T-helper 17 cell (primary cell): ENCODE measurements at regions not wholly inside any gene's neighbourhood (a gene's known extent, or its start where the extent isn't known, plus 50 kb on each side); places are given as distances from the start of the nearest gene placed in this dataset.

Experiments
- ATAC-seq: fragments of 150-1000 bp; cut with Tn5 transposase; 2 replicates; pipeline ENCODE4 v1.10.0; 2021; ENCODE audit warnings: mild to moderate bottlenecking, moderate library complexity
- DNase-seq, 3 donors: peaks; one replicate each; pipeline versions ENCODE4 v3.0.0 to v3.0.0-alpha.2; 2020 to 2021
- H3K9me3 ChIP-seq: one replicate; pipeline ENCODE4 v1.7.0; 2013; ENCODE audit warnings: low read length, mild to moderate bottlenecking; ENCODE audit not compliant: control insufficient read depth, poor library complexity, severe bottlenecking
- H3K27ac Mint-ChIP-seq: one replicate; pipeline ENCODE4 v1.8.0; 2022; ENCODE audit warnings: mild to moderate bottlenecking, moderate library complexity, mixed read lengths
- H3K27me3 Mint-ChIP-seq: one replicate; pipeline ENCODE4 v1.8.0; 2022; ENCODE audit warnings: mixed read lengths
- H3K36me3 Mint-ChIP-seq: one replicate; pipeline ENCODE4 v1.8.0; 2022; ENCODE audit warnings: low read depth, mixed read lengths
- H3K4me1 Mint-ChIP-seq: one replicate; pipeline ENCODE4 v1.8.0; 2022; ENCODE audit warnings: mild to moderate bottlenecking, mixed read lengths
- H3K4me3 Mint-ChIP-seq: one replicate; pipeline ENCODE4 v1.8.0; 2022; ENCODE audit warnings: mild to moderate bottlenecking, moderate library complexity, mixed read lengths

DNA sequence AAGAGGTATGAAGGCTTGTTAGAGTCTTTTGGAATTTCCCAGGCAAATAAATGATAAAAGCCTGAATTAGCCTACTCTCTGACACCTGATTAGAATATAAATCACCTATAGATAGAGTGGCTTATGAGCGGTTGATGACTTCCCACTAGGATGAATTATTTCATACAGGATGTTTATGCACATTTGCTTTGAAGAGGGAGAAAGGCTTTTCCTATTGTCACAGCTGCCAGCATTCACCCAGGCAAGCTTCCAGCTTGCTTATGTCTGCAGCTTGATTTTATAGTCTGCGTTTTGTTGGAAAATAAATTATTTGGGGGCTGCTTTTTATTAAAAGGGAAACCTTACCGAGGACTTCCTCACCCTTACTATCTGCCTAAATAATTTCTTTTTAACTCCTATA is 51.3 kb upstream of the EIF2S2 start:
- ATAC-seq (no peak), DNase-seq (no peak)
- H3K4me3 Mint-ChIP-seq, result no peak overlapping the region
- H3K27me3 Mint-ChIP-seq, result peaks cover 17% of the 10 kb centered on the region
- no peak overlapping the region for H3K27ac Mint-ChIP-seq
- H3K9me3 ChIP-seq, result no peaks in the 10 kb centered on the region
- H3K4me1 Mint-ChIP-seq, result no peaks in the 10 kb centered on the region
- peaks cover 5% of the 10 kb centered on the region for H3K36me3 Mint-ChIP-seq

DNA sequence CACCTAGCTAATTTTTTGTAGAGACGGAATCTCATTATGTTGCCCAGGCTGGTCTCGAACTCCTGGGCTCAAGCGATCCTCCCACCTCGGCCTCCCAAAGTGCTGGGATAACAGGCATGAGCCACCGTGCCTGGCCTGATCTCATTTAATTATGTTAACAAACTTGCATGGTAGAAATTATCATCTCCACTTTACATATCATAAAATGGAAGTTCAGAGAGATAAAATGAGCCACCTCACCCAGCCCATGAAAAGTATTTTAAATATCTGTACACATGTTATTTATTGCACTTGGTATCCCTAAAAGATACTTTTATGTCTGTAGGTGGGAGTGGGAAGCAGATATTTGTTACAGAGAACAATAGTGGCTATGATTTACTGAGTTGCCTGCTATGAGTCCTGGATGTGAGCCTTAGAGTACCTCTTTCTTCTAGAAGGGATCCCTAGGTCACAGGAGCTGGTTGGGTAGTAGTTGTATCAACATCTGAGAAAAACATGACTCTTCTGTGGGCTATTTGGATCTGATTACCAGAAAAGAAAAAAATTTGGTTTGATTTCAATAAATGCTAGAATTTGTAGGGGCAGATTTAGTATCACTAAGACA is 52.4 kb upstream of the EIF2S2 start:
- peak overlapping the region; percentile 51 for H3K27ac Mint-ChIP-seq
- ATAC-seq, result no peak
- H3K9me3 ChIP-seq, result no peaks in the 10 kb centered on the region
- no peak for DNase-seq
- peaks cover 5% of the 10 kb centered on the region for H3K36me3 Mint-ChIP-seq
- H3K4me3 Mint-ChIP-seq, result no peak overlapping the region
- no peaks in the 10 kb centered on the region for H3K4me1 Mint-ChIP-seq
- peaks cover 11% of the 10 kb centered on the region for H3K27me3 Mint-ChIP-seq

DNA sequence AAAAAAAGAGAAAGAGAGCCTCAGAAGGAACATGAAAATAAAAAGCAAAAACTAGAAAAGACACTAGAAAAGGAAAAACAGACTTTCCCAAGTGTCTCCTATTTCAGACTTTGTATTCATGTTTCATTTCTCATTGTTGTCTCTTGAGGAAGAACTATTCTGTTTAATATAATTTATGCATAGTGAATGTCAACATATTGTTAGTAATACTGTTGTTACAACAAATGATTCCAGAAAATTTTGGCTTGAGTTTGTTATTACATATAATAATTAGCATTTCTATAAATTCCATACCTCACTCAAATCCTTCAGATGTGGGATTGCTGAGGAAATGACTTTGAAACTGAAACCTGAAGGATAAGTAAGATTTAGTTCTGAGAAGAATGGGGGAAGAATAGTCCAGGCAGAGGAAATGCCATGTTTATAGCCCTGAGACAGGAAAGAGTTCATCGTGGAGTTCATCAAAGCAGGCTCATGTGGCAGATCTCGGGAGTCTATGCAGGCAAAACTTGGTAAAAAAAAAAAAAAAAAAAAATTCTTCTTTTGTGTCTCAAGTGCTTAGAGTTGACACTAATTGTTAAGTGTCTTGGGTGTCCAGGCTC is 53.1 kb upstream of the EIF2S2 start:
- no peak overlapping the region for H3K4me3 Mint-ChIP-seq
- ATAC-seq (no peak), DNase-seq (no peak)
- peaks cover 14% of the 10 kb centered on the region for H3K27me3 Mint-ChIP-seq
- no peaks in the 10 kb centered on the region for H3K4me1 Mint-ChIP-seq
- no peaks in the 10 kb centered on the region for H3K9me3 ChIP-seq
- H3K27ac Mint-ChIP-seq, result peak overlapping the region; percentile 51
- peaks cover 5% of the 10 kb centered on the region for H3K36me3 Mint-ChIP-seq

DNA sequence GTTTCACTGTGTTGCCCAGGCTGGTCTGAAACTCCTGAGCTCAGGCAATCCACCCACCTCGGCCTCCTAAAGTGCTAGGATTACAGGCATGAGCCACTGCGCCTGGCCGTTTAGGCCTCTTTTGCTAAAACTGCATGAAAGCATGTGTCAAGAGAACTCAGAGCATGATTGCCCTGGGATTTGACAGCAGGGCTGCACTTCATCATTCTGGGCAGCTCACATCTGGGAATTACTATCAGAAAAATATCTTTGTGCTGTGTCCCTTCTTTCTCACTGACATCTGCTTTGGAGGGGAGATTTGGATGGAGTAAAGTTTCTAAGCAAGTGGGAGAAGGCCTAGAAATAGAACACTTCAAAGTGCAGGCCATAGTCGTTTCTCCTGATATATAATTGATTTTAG is 59.6 kb upstream of the EIF2S2 start:
- ATAC-seq, result no peak
- H3K9me3 ChIP-seq, result no peaks in the 10 kb centered on the region
- no peak overlapping the region for H3K4me3 Mint-ChIP-seq
- peaks cover 20% of the 10 kb centered on the region for H3K27me3 Mint-ChIP-seq
- peaks cover 3% of the 10 kb centered on the region for H3K4me1 Mint-ChIP-seq
- DNase-seq, result no peak
- no peak overlapping the region for H3K27ac Mint-ChIP-seq
- H3K36me3 Mint-ChIP-seq, result peaks cover 6% of the 10 kb centered on the region

DNA sequence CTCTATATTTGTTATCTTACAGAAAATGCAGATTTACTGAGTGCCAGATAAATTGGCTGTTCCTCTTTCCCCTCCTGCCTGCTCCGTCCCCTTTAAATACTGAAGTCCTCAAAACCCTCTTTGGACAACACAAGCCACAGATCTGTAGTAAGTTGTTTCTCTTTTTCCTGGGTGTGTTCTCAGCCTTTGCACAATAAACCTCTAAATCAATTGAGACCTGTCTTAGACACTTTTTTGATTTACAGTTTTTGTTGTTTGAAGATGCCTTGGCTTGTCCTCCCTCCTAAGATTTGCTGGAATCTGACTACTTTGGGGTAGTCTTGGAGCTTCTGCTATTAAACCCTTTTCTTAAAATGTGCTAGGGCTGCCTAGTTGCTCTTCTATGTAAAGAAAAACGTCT is 60.9 kb upstream of the EIF2S2 start:
- Mint-ChIP-seq H3K36me3 (peaks cover 3% of the 10 kb centered on the region), H3K27ac (no peak overlapping the region), H3K4me3 (no peak overlapping the region), H3K4me1 (peaks cover 3% of the 10 kb centered on the region), H3K27me3 (peaks cover 13% of the 10 kb centered on the region)
- DNase-seq (no peak), ATAC-seq (no peak)
- no peaks in the 10 kb centered on the region for H3K9me3 ChIP-seq

DNA sequence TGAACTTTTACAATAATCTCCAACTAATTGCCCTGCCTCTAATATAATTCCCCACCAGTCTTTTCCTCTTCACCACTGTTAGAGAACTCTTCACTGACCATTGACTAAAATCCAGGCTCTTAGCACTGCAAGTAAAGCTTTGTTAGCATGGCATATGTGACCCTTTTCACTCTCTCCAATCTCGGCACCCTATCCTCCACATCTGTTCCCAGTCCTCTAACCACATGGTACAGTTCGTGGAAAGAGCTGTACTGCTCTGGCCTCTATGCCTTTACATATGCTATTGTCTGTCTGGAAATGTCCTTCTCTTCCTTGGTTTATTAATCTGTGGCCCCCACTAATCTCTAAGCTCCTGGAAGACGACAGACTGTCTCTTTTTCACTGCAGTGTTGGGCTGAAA is 63.0 kb upstream of the EIF2S2 start:
- H3K4me1 Mint-ChIP-seq, result peaks cover 3% of the 10 kb centered on the region
- ATAC-seq (no peak), DNase-seq (no peak)
- peaks cover 10% of the 10 kb centered on the region for H3K27me3 Mint-ChIP-seq
- no peaks in the 10 kb centered on the region for H3K9me3 ChIP-seq
- no peak overlapping the region for H3K27ac Mint-ChIP-seq
- peaks cover 3% of the 10 kb centered on the region for H3K36me3 Mint-ChIP-seq
- no peak overlapping the region for H3K4me3 Mint-ChIP-seq

DNA sequence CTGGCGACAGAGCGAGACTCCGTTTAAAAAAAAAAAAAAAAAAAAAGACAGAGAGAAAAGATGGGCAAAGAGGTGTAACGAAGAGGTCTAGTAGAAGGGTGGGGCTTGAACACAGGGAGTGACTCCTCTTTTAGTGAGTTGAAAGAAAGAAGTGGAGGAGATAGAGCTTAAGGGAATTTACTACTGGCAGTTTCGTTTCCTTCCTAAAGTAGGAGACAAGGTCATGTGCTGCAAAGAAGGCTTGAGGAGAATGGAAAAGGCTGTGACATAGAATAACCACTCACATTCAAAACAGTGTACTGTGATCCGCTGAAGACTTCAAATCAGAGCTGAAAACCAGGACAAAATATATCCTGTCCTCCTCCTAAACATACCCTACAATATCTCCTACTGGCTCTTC is 63.8 kb upstream of the EIF2S2 start:
- Mint-ChIP-seq H3K4me1 (no peaks in the 10 kb centered on the region), H3K4me3 (no peak overlapping the region), H3K36me3 (no peaks in the 10 kb centered on the region), H3K27ac (no peak overlapping the region), H3K27me3 (peaks cover 2% of the 10 kb centered on the region)
- ATAC-seq (no peak), DNase-seq (no peak)
- H3K9me3 ChIP-seq, result no peaks in the 10 kb centered on the region

DNA sequence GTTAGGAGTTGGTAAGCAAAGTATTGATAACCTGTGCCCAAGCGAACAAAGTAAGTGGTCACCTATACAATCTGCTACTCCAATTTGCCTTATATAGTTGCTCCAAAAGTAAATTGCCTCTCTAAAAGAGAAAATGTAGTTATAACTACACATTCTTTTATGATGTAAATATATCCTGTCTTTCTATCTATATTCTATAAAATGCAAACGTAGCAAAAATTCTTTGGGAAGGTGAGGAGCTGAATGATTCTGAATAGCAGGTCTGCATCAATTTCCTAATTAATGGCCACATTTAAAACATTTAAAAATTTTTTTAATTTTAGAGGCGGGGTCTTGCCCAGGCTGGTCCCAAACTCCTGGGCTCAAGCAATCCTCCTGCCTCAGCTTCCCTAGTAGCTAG is 64.2 kb upstream of the ASIP start:
- H3K27ac Mint-ChIP-seq, result no peak overlapping the region
- no peaks in the 10 kb centered on the region for H3K9me3 ChIP-seq
- no peaks in the 10 kb centered on the region for H3K36me3 Mint-ChIP-seq
- H3K4me3 Mint-ChIP-seq, result no peak overlapping the region
- peaks cover 2% of the 10 kb centered on the region for H3K4me1 Mint-ChIP-seq
- no peak for ATAC-seq
- peaks cover 11% of the 10 kb centered on the region for H3K27me3 Mint-ChIP-seq
- no peak for DNase-seq

DNA sequence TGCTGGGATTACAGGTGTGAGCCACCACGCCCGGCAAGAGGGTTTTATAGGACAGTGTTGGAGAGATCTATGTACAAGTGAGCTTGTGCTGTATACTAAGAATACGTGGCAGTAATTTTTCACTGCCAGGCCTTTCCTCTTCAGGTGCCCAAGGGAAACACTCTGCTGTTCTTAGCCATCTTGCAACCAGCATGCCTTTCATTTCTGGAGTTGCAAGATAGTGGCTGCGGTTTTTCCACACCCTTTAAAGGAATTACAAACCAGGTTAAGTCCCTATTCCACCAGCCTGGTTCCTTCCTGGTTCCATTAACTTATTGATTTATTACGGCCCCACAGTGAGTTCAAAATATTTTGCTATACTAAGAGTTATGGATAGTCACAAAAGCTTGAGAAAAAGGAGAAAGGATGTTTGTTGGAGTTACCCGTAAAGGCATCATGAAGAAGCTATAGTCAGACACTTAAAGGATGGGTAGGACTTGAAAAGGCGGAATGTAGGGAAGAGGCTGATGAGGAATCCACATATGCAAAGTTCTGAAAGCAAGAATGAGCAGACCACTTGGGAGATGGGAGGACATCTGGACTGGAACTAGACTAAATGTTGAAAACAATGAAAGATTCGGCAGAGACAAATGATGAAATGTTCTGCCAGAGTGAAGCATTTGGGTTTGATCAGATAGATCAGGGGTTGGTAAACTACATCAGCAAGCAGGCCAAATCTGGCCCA is 61.4 kb upstream of the ASIP start:
- Mint-ChIP-seq H3K27me3 (peaks cover 26% of the 10 kb centered on the region), H3K27ac (no peak overlapping the region), H3K4me1 (peaks cover 2% of the 10 kb centered on the region), H3K36me3 (no peaks in the 10 kb centered on the region), H3K4me3 (no peak overlapping the region)
- no peaks in the 10 kb centered on the region for H3K9me3 ChIP-seq
- ATAC-seq (no peak), DNase-seq (no peak)

DNA sequence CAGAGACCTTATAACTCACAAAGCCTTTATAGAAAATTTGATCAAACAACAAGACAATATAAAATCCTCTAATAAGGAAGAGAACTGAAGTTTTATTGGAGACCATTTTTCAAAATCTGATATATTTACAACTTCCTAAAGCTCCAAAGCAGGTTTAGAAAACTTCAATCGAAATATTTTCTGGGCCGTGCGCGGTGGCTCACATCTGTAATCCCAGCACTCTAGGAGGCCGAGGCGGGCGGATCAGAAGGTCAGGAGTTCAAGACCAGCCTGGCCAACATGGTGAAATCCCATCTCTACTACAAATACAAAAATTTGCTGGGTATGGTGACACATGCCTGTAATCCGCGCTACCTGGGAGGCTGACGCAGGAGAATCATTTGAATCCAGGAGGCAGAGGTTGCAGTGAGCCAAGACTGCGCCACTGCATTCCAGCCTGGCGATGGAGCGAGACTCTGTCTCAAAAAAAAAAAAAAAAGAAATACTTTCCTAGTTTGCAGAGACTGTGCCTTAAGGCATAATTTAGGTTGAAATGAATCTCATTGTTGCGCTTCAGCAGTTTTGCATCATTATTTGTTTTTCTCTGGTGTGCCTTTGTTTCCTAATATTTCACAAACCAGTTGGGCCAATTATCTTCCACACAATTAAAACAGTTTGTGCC is 60.6 kb upstream of the ASIP start:
- no peaks in the 10 kb centered on the region for H3K9me3 ChIP-seq
- Mint-ChIP-seq H3K27me3 (peaks cover 34% of the 10 kb centered on the region), H3K4me3 (no peak overlapping the region), H3K27ac (no peak overlapping the region), H3K4me1 (peaks cover 2% of the 10 kb centered on the region), H3K36me3 (no peaks in the 10 kb centered on the region)
- no peak for DNase-seq
- ATAC-seq, result no peak

DNA sequence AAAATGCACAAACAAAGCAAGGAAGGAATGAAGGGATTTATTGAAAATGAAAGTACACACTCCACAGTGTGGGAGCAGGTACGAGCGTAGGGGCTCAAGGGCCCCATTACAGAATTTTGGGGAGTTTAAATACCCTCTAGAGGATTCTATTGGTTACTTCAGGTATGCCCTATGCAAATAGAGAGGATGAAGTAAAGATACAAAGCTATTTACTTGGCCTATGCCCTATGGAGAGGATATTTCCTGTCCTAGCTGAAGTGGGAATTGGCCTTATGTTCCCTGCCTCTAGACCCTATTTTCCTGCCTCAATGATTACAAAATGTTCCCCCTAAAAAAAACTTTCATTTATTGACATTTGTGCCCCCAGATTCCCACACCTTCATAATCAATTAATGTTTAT is 59.7 kb upstream of the ASIP start:
- Mint-ChIP-seq H3K27me3 (peaks cover 39% of the 10 kb centered on the region), H3K4me3 (peak overlapping the region; percentile 68), H3K36me3 (no peaks in the 10 kb centered on the region), H3K4me1 (peaks cover 2% of the 10 kb centered on the region), H3K27ac (no peak overlapping the region)
- ATAC-seq (no peak), DNase-seq (no peak)
- H3K9me3 ChIP-seq, result no peaks in the 10 kb centered on the region

DNA sequence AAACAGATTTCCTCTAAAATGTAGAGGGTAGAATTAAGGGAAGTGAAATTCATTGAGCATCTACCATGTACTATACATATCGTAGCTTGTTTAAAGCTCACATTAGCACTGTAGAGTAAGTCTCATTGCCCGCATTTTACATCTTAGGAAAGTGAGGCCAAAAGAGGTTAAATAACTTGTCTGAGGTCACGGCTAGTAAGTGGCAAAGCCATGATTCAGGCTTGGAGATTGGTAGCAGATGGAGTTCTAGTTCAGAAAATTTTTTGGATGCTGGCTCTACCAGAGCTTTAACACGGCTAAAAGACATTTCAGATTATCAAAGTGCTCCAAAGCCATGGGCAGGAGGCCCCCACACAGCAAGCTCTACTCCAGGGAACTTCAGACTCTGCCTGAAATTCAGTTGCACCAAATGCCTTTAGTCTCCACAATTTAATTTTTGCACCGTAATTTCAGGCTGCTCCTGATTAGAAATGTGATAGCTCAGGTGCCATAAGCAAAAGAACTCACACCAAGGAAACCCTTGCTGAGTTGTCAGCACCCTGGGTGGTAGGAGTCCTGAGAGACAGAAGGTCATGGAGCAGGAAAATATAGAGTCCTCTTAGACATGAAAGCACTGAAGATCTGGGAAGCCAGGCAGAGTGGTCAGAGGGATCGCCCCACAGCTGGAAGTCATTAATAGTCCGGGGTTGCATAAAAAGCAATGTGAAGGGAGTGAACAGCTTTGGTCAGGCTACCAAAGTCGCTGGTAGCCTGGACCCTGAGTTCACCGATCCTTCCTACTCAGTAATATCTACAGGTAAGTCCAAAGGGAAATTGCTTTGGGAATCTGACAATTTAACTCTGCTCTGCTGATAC is 55.2 kb upstream of the ASIP start:
- Mint-ChIP-seq H3K4me1 (peaks cover 5% of the 10 kb centered on the region), H3K36me3 (no peaks in the 10 kb centered on the region), H3K27ac (no peak overlapping the region), H3K27me3 (peaks cover 71% of the 10 kb centered on the region), H3K4me3 (no peak overlapping the region)
- DNase-seq (no peak), ATAC-seq (no peak)
- H3K9me3 ChIP-seq, result no peaks in the 10 kb centered on the region
